ENCODE measurements at regions not wholly inside any gene's neighbourhood (a gene's known extent, or its start where the extent isn't known, plus 50 kb on each side); places are given as distances from the start of the nearest gene placed in this dataset.

GRCh38 chr3:164230385-164231094 is 847.8 kb downstream of the SI start:
- DNase-seq = no peak

GRCh38 chr3:164224126-164224525 is 854.2 kb downstream of the SI start:
- no peak for DNase-seq

- peak; percentile 65 to 94 for DNase-seq
Observed at GRCh38 chr3:164222197-164222596, 856.1 kb downstream of the SI start.

GRCh38 chr3:164221297-164221696 is 857.0 kb downstream of the SI start:
- DNase-seq = no peak

- DNase-seq = no peak
Observed at GRCh38 chr3:164209363-164209762, 868.9 kb downstream of the SI start.

GRCh38 chr3:164208821-164209220 is 869.5 kb downstream of the SI start:
- no peak for DNase-seq

- no peak for DNase-seq
Observed at GRCh38 chr3:164208048-164208447, 870.2 kb downstream of the SI start.

GRCh38 chr3:164200053-164200823 is 878.1 kb downstream of the SI start:
- no peak for DNase-seq

GRCh38 chr3:164196477-164196876 is 881.8 kb downstream of the SI start:
- DNase-seq = no peak

GRCh38 chr3:164194842-164195241 is 883.5 kb downstream of the SI start:
- no peak for DNase-seq

- DNase-seq = no peak
Observed at GRCh38 chr3:164192974-164193373, 885.3 kb downstream of the SI start.

- DNase-seq = no peak
Observed at GRCh38 chr3:164190566-164190965, 887.7 kb downstream of the SI start.

- DNase-seq = no peak
Observed at GRCh38 chr3:164186095-164186494, 892.2 kb downstream of the SI start.

GRCh38 chr3:164179110-164179774 is 899.1 kb downstream of the SI start:
- DNase-seq = no peak

GRCh38 chr3:164174059-164174458 is 904.2 kb downstream of the SI start:
- no peak for DNase-seq

GRCh38 chr3:164155400-164155799 is 922.9 kb downstream of the SI start:
- no peak for DNase-seq

- DNase-seq = no peak
Observed at GRCh38 chr3:164144824-164145223, 933.5 kb downstream of the SI start.

GRCh38 chr3:164132878-164133277 is 945.4 kb downstream of the SI start:
- no peak for DNase-seq

GRCh38 chr3:164113371-164114332 is 964.6 kb downstream of the SI start:
- no peak for DNase-seq

GRCh38 chr3:164096352-164096751 is 981.9 kb downstream of the SI start:
- DNase-seq = no peak

- DNase-seq = no peak
Observed at GRCh38 chr3:164095949-164096348, 982.3 kb downstream of the SI start.

GRCh38 chr3:164095279-164095678 is 983.0 kb downstream of the SI start:
- DNase-seq = no peak

GRCh38 chr3:164094546-164094945 is 983.8 kb downstream of the SI start:
- DNase-seq = no peak

All from NCI-H2081 (cell line).